ENCODE measurements at regions not wholly inside any gene's neighbourhood (a gene's known extent, or its start where the extent isn't known, plus 50 kb on each side); places are given as distances from the start of the nearest gene placed in this dataset.

DNA sequence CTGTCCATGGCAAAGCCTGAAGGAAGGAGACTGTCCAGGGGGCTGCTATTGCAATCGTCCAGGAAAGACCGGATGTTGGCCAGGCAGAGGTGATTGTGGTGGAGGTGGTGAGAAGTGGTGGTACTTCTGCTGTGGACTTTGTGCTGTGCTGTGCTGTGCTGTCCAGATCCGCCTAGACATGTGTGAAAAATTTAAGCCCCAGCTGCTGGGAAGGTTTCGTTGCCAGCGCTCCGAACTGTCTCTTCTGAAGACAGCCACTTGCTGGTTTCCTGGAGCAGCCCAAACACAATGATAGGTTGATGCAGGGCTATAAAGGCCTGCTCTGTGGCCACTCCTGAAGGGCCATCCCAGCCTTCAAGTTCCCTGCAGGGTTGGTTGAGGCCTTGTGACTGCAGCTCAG is 223.0 kb upstream of the MPDZ start:
- peak in 1 of 2 donors; percentile 42 for DNase-seq (ENCODE audit: low read depth in 1 of 2, low spot score in 1 of 2)
- Histone ChIP-seq H3K4me3 (no peak overlapping the region), H3K9me3 (ENCODE audit: low read depth) (no peaks in the 10 kb centered on the region), H3K27me3 (no peaks in the 10 kb centered on the region), H3K4me1 (ENCODE audit: low read depth) (no peaks in the 10 kb centered on the region), H3K27ac (no peak overlapping the region), H3K36me3 (no peaks in the 10 kb centered on the region)
- TF ChIP-seq, protein P1, sequence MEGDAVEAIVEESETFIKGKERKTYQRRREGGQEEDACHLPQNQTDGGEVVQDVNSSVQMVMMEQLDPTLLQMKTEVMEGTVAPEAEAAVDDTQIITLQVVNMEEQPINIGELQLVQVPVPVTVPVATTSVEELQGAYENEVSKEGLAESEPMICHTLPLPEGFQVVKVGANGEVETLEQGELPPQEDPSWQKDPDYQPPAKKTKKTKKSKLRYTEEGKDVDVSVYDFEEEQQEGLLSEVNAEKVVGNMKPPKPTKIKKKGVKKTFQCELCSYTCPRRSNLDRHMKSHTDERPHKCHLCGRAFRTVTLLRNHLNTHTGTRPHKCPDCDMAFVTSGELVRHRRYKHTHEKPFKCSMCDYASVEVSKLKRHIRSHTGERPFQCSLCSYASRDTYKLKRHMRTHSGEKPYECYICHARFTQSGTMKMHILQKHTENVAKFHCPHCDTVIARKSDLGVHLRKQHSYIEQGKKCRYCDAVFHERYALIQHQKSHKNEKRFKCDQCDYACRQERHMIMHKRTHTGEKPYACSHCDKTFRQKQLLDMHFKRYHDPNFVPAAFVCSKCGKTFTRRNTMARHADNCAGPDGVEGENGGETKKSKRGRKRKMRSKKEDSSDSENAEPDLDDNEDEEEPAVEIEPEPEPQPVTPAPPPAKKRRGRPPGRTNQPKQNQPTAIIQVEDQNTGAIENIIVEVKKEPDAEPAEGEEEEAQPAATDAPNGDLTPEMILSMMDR (IDR thresholded peaks at IDR 0.05; ENCODE audit: low read depth, low read length) = no peak

DNA sequence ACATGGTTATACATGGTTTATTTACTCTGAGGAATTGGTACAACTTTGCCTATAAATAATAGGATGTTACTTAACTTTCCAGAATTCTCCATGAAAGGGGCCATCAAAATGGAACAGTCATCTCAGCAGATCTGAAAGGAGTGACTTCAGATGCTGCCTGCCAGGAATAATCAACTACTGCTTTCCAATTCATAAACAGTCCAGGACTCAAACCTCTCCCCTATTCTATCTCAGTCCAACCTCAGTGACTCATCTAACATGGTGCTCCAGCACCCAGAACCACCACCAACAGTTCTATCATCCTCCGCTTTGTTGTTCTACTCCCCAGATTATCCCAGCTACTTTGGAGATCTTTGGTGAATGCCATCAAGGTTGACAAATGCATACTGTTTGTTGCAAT is 221.5 kb upstream of the MPDZ start:
- Histone ChIP-seq H3K27ac (no peak overlapping the region), H3K36me3 (no peaks in the 10 kb centered on the region), H3K27me3 (no peaks in the 10 kb centered on the region), H3K4me3 (no peak overlapping the region), H3K9me3 (ENCODE audit: low read depth) (no peaks in the 10 kb centered on the region), H3K4me1 (ENCODE audit: low read depth) (no peaks in the 10 kb centered on the region)
- no peak for DNase-seq (ENCODE audit: low read depth in 1 of 2, low spot score in 1 of 2)
- TF ChIP-seq, protein P1 (IDR thresholded peaks at IDR 0.05; ENCODE audit: low read depth, low read length) = no peak

DNA sequence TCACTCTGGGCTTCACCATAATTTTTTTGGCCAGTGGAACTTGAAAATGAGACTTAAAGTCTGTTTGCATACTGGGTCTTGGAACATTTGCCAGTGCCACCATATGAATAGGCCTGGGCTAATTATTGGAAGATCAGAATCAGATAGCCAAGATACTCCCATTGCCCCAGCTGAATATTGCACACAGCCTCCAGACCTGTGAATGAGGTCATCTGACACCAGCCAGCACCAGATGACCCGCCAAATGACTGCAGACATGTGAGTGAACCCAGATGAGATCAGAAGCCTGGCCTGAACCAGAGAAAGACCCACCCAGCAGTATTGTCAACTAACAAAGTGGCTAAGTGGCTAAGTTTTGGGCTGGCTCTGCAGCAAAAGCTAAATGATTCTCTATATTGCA is 220.5 kb upstream of the MPDZ start:
- DNase-seq (ENCODE audit: low read depth in 1 of 2, low spot score in 1 of 2) = no peak
- TF ChIP-seq, protein P1 (IDR thresholded peaks at IDR 0.05; ENCODE audit: low read depth, low read length) = no peak
- Histone ChIP-seq H3K36me3 (no peaks in the 10 kb centered on the region), H3K4me1 (ENCODE audit: low read depth) (no peaks in the 10 kb centered on the region), H3K9me3 (ENCODE audit: low read depth) (no peaks in the 10 kb centered on the region), H3K27me3 (no peaks in the 10 kb centered on the region), H3K4me3 (no peak overlapping the region), H3K27ac (no peak overlapping the region)

DNA sequence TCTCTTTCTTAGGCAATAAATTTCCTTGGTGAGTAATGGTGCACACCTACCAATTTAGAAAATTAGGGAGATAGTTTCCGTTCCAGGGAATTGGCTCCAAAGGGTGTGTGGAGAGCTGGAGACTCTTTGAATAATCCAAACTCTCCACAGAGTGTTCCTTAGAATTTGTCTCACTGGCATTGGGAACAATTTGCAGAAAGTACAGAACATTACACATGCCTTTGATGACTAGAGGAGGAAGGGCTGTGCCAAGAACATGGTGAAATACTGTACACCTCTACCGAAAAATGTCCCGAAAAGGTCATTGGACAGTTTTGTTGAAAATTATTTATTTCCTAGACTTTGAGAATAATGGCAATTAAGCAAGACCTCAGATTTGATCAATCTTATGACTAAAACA is 214.2 kb upstream of the MPDZ start:
- no peaks in the 10 kb centered on the region for H3K36me3 ChIP-seq
- no peaks in the 10 kb centered on the region for H3K27me3 ChIP-seq
- no peak overlapping the region for H3K4me3 ChIP-seq
- H3K4me1 ChIP-seq (ENCODE audit: low read depth) = no peaks in the 10 kb centered on the region
- H3K9me3 ChIP-seq (ENCODE audit: low read depth) = no peaks in the 10 kb centered on the region
- H3K27ac ChIP-seq = no peak overlapping the region
- TF ChIP-seq, protein P1 (IDR thresholded peaks at IDR 0.05; ENCODE audit: low read depth, low read length) = no peak
- no peak for DNase-seq (ENCODE audit: low read depth in 1 of 2, low spot score in 1 of 2)

DNA sequence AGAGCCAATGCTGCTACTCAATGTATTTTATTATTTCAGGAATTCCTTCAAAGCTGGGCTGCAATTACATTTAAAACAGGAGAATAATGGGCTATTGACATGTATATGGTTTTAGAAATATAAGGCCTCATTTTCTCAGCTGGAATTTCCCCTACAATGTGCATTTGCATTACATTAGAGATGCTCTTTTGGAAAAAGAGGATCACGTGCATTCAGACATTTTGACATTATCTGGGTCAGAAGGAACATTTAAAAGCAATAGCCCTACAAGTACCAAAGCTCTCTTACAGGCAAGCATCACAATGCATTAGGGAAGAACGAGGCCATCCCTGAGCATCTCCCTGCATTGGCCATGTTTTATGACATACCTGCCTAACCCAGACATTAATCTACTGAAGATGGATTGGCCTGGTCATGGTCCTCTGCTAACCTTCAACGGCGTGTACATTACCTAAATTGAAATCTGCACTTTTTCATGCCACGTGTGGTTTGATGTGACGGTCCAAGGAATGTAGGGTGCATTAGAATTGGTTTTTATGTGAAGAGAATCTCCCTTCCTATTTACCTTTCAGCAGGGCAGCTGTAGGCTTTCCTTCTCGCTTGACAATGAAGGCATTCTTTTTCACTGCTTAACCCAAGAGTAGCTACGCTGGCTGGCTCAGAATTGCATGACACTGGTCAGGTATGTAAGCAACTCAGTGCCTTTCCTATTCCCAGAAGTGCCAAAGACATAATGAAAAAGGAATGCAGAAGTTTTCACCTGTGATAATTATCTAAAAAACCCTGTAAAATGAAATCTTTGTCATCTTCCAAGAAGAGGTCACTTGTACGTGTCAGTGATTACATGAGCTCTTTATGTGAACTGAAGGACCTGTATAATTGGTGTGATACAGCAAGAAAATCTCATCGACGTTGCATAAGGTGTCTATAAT is 212.3 kb upstream of the MPDZ start:
- H3K4me3 ChIP-seq = no peak overlapping the region
- TF ChIP-seq, protein P1 (IDR thresholded peaks at IDR 0.05; ENCODE audit: low read depth, low read length) = no peak
- peak in 1 of 2 donors; percentile 5 for DNase-seq (ENCODE audit: low read depth in 1 of 2, low spot score in 1 of 2)

More for the DNA sequence above, 212.3 kb upstream of the MPDZ start:
- Histone ChIP-seq H3K27ac (no peak overlapping the region), H3K36me3 (no peaks in the 10 kb centered on the region), H3K27me3 (no peaks in the 10 kb centered on the region), H3K9me3 (ENCODE audit: low read depth) (no peaks in the 10 kb centered on the region), H3K4me1 (ENCODE audit: low read depth) (no peaks in the 10 kb centered on the region)
